Cardiac muscle cell (in vitro differentiated cells and primary cell): ENCODE measurements at regions not wholly inside any gene's neighbourhood (a gene's known extent, or its start where the extent isn't known, plus 50 kb on each side); places are given as distances from the start of the nearest gene placed in this dataset.
"Not testable (repeated sequence)": the region's sequence is repeated elsewhere in the genome, so short reads cannot be mapped to it uniquely, and the experiment has no call there.

Source experiments
- DNase-seq, 2 donors: peaks; one replicate each; pipeline versions ENCODE4 v3.0.0 to v3.0.0-alpha.2; 2010 to 2017; ENCODE audit warnings: low read depth in 1 of 2, low spot score in 1 of 2
- H3K27ac ChIP-seq: fragments of 200-600 bp; sonication (generic); 2 replicates; pipeline ENCODE4 v1.5.1; 2016
- H3K27me3 ChIP-seq: fragments of 200-600 bp; sonication (generic); 2 replicates; pipeline ENCODE4 v1.6.0; 2016; ENCODE audit warnings: control low read depth
- H3K36me3 ChIP-seq: fragments of 200-600 bp; sonication (generic); 2 replicates; pipeline ENCODE4 v1.5.1; 2016; ENCODE audit warnings: control low read depth
- H3K4me1 ChIP-seq: fragments of 200-600 bp; sonication (generic); 2 replicates; pipeline ENCODE4 v1.8.1; 2017; ENCODE audit warnings: low read depth, mild to moderate bottlenecking, mixed run types
- H3K4me3 ChIP-seq: fragments of 200-600 bp; sonication (generic); 2 replicates; pipeline ENCODE4 v1.5.1; 2016; ENCODE audit warnings: mild to moderate bottlenecking
- H3K9me3 ChIP-seq: fragments of 200-600 bp; sonication (generic); 2 replicates; pipeline ENCODE4 v1.5.1; 2017; ENCODE audit warnings: low read depth, mild to moderate bottlenecking, control low read depth
- CTCF ChIP-seq: IDR thresholded peaks from 2 replicates; pipeline ENCODE4 v1.5.1; 2012; ENCODE audit warnings: low read depth, mild to moderate bottlenecking, low read length

GRCh38 chr13:81568824-81569223, 1227.9 kb upstream of the SPRY2 start:
- no peak for DNase-seq
- no peaks in the 10 kb centered on the region for H3K27me3 ChIP-seq
- no peak for TF ChIP-seq CTCF
- H3K4me1 ChIP-seq, result peaks cover 13% of the 10 kb centered on the region
- no peaks in the 10 kb centered on the region for H3K36me3 ChIP-seq
- H3K4me3 ChIP-seq, result no peak overlapping the region
- H3K9me3 ChIP-seq, result no peaks in the 10 kb centered on the region
- H3K27ac ChIP-seq, result no peak overlapping the region

- DNase-seq, result no peak
- no peak for TF ChIP-seq CTCF
- Histone ChIP-seq H3K27ac (no peak overlapping the region), H3K27me3 (no peaks in the 10 kb centered on the region), H3K4me3 (no peak overlapping the region), H3K36me3 (no peaks in the 10 kb centered on the region), H3K9me3 (no peaks in the 10 kb centered on the region), H3K4me1 (peaks cover 4% of the 10 kb centered on the region)
Measured at GRCh38 chr13:81565849-81566248, 1224.9 kb upstream of the SPRY2 start.

- no peaks in the 10 kb centered on the region for H3K27me3 ChIP-seq
- H3K36me3 ChIP-seq, result no peaks in the 10 kb centered on the region
- no peak for DNase-seq
- H3K4me1 ChIP-seq, result no peaks in the 10 kb centered on the region
- no peaks in the 10 kb centered on the region for H3K9me3 ChIP-seq
- no peak for TF ChIP-seq CTCF
- H3K27ac ChIP-seq, result no peak overlapping the region
- no peak overlapping the region for H3K4me3 ChIP-seq
Measured at GRCh38 chr13:81563091-81563490, 1222.2 kb upstream of the SPRY2 start.

GRCh38 chr13:81562598-81562997, 1221.7 kb upstream of the SPRY2 start:
- no peaks in the 10 kb centered on the region for H3K4me1 ChIP-seq
- H3K36me3 ChIP-seq, result no peaks in the 10 kb centered on the region
- H3K9me3 ChIP-seq, result no peaks in the 10 kb centered on the region
- H3K4me3 ChIP-seq, result no peak overlapping the region
- DNase-seq, result no peak
- no peaks in the 10 kb centered on the region for H3K27me3 ChIP-seq
- no peak for TF ChIP-seq CTCF
- no peak overlapping the region for H3K27ac ChIP-seq

- DNase-seq, result no peak
- Histone ChIP-seq H3K4me1 (no peaks in the 10 kb centered on the region), H3K9me3 (no peaks in the 10 kb centered on the region), H3K36me3 (no peaks in the 10 kb centered on the region), H3K27ac (no peak overlapping the region), H3K27me3 (no peaks in the 10 kb centered on the region), H3K4me3 (no peak overlapping the region)
- no peak for TF ChIP-seq CTCF
Measured at GRCh38 chr13:81551036-81551435, 1210.1 kb upstream of the SPRY2 start.

- not testable (repeated sequence) for H3K27me3 ChIP-seq, H3K9me3 ChIP-seq, DNase-seq, H3K27ac ChIP-seq, H3K4me3 ChIP-seq, H3K36me3 ChIP-seq, H3K4me1 ChIP-seq
Measured at GRCh38 chr13:81546294-81546693, 1205.4 kb upstream of the SPRY2 start.
